CD4-positive, alpha-beta T cell (primary cell): ENCODE measurements at regions not wholly inside any gene's neighbourhood (a gene's known extent, or its start where the extent isn't known, plus 50 kb on each side); places are given as distances from the start of the nearest gene placed in this dataset.

Source experiments
- ATAC-seq: fragments of 200-7000 bp; cut with Tn5 transposase; one replicate; pipeline ENCODE4 v1.10.0; 2022; ENCODE audit warnings: mild to moderate bottlenecking; ENCODE audit not compliant: poor library complexity
- CTCF ChIA-PET: fragments of 350-600 bp; sonication (Branson Sonifier 250); formaldehyde crosslinking; loops from one replicate; lab custom pipeline; 2021; ENCODE audit warnings: antibody characterized with exemption, inconsistent platforms; lab: Charles Lee
- POLR2A ChIA-PET: fragments of 350-600 bp; sonication (Branson Sonifier 250); formaldehyde crosslinking; loops from one replicate; lab custom pipeline; 2021; ENCODE audit warnings: antibody characterized with exemption, inconsistent platforms; lab: Charles Lee
- DNase-seq, 14 experiments: peaks; one replicate each; pipeline ENCODE4 v3.0.0-alpha.2; 2013 to 2020; ENCODE audit warnings: mixed read lengths in 2 of 14
- H3K27ac ChIP-seq, 2 donors: one replicate each; pipeline versions ENCODE4 v1.5.1 to v1.7.0; 2013; ENCODE audit warnings: low read length in 2 of 2, low read depth in 1 of 2, mild to moderate bottlenecking in 1 of 2
- H3K27me3 ChIP-seq, 2 experiments: 1 replicate in 1 of 2; 2 replicates in 1 of 2; pipeline versions ENCODE4 v1.6.1 to v1.7.0; 2013; ENCODE audit warnings: low read length in 2 of 2, control low read depth in 1 of 2, mild to moderate bottlenecking in 1 of 2, moderate library complexity in 1 of 2; ENCODE audit not compliant: insufficient read depth in 2 of 2, control insufficient read depth in 1 of 2
- H3K36me3 ChIP-seq: one replicate; pipeline ENCODE4 v1.6.1; 2013; ENCODE audit warnings: low read length, control low read depth; ENCODE audit not compliant: insufficient read depth
- H3K4me1 ChIP-seq: one replicate; pipeline ENCODE4 v1.6.1; 2013; ENCODE audit warnings: low read length, control low read depth; ENCODE audit not compliant: insufficient read depth
- H3K4me3 ChIP-seq: one replicate; pipeline ENCODE4 v1.5.1; 2013; ENCODE audit warnings: mild to moderate bottlenecking, low read length, moderate library complexity
- H3K9me3 ChIP-seq, 2 experiments: 1 replicate in 1 of 2; 2 replicates in 1 of 2; pipeline versions ENCODE4 v1.6.1 to v1.7.0; 2013; ENCODE audit warnings: low read length in 2 of 2, mild to moderate bottlenecking in 2 of 2, control low read depth in 1 of 2, moderate library complexity in 1 of 2; ENCODE audit not compliant: control insufficient read depth in 1 of 2, insufficient read depth in 1 of 2
- H3K27ac Mint-ChIP-seq: one replicate; pipeline ENCODE4 v1.8.0; 2020; ENCODE audit warnings: mixed read lengths
- H3K27me3 Mint-ChIP-seq: one replicate; pipeline ENCODE4 v1.8.0; 2021; ENCODE audit warnings: mixed read lengths
- H3K36me3 Mint-ChIP-seq: one replicate; pipeline ENCODE4 v1.8.0; 2021; ENCODE audit warnings: low read depth, mixed read lengths
- H3K4me1 Mint-ChIP-seq: one replicate; pipeline ENCODE4 v1.8.0; 2021; ENCODE audit warnings: low read depth, mixed read lengths
- H3K4me3 Mint-ChIP-seq: one replicate; pipeline ENCODE4 v1.8.0; 2020; ENCODE audit warnings: mild to moderate bottlenecking, mixed read lengths
- H3K9me3 Mint-ChIP-seq: one replicate; pipeline ENCODE4 v1.8.0; 2020; ENCODE audit warnings: mixed read lengths
- CTCF ChIP-seq: fragments of 200-600 bp; IDR thresholded peaks from one replicate; pipeline ENCODE4 v1.8.0; 2022; ENCODE audit warnings: antibody characterized with exemption, mild to moderate bottlenecking
- intact Hi-C, 2 experiments: fragments of 100-400 bp; cut with DNase I in 1 of 2; cut with micrococcal nuclease in 1 of 2; formaldehyde crosslinking; loops; one replicate each; pipeline versions ENCODE4 v1.15.1 to v1.9.0; 2023 to 2025; cut with DNase I, micrococcal nuclease

- POLR2A ChIA-PET, result no interaction called here
- peaks cover 0 to 6% of the 10 kb centered on the region in 2 experiments for H3K9me3 ChIP-seq
These were observed 119.9 kb downstream of the SOX4 start for GRCh38 chr6:21713481-21713880.

GRCh38 chr6:21715180-21715579 is 121.6 kb downstream of the SOX4 start:
- Mint-ChIP-seq H3K9me3 (peaks cover 2% of the 10 kb centered on the region), H3K27me3 (no peaks in the 10 kb centered on the region), H3K4me3 (no peak overlapping the region), H3K27ac (no peak overlapping the region), H3K4me1 (no peaks in the 10 kb centered on the region), H3K36me3 (no peaks in the 10 kb centered on the region)
- no peak overlapping the region for H3K4me3 ChIP-seq
- H3K27ac ChIP-seq, result no peak overlapping the region
- no peak for ATAC-seq
- intact Hi-C loops, result no loop called here
- no peaks in the 10 kb centered on the region for H3K27me3 ChIP-seq
- ChIA-PET CTCF (no interaction called here), POLR2A (no interaction called here)
- no peaks in the 10 kb centered on the region for H3K36me3 ChIP-seq
- no peaks in the 10 kb centered on the region for H3K4me1 ChIP-seq
- DNase-seq, result no peak
- no peak for TF ChIP-seq CTCF
- H3K9me3 ChIP-seq, result peaks cover 0 to 6% of the 10 kb centered on the region in 2 experiments

More at GRCh38 chr6:21713481-21713880, 119.9 kb downstream of the SOX4 start:
- Histone ChIP-seq H3K36me3 (no peaks in the 10 kb centered on the region), H3K4me3 (no peak overlapping the region), H3K27me3 (no peaks in the 10 kb centered on the region), H3K27ac (no peak overlapping the region), H3K4me1 (no peaks in the 10 kb centered on the region)
- Mint-ChIP-seq H3K36me3 (no peaks in the 10 kb centered on the region), H3K27me3 (no peaks in the 10 kb centered on the region), H3K4me3 (no peak overlapping the region), H3K4me1 (no peaks in the 10 kb centered on the region), H3K9me3 (no peaks in the 10 kb centered on the region), H3K27ac (no peak overlapping the region)
- CTCF ChIA-PET, result no interaction called here
- ATAC-seq, result no peak
- intact Hi-C loops, result no loop called here
- TF ChIP-seq CTCF, result no peak
- no peak for DNase-seq

GRCh38 chr6:21722510-21722909 is 129.0 kb downstream of the SOX4 start:
- no peak for TF ChIP-seq CTCF
- H3K27me3 ChIP-seq, result no peaks in the 10 kb centered on the region
- H3K4me1 ChIP-seq, result no peaks in the 10 kb centered on the region
- DNase-seq, result no peak
- H3K9me3 Mint-ChIP-seq, result peaks cover 2% of the 10 kb centered on the region
- intact Hi-C loops, result no loop called here
- H3K4me1 Mint-ChIP-seq, result peaks cover 8% of the 10 kb centered on the region
- H3K27ac ChIP-seq, result no peak overlapping the region
- H3K9me3 ChIP-seq, result no peaks in the 10 kb centered on the region
- H3K4me3 Mint-ChIP-seq, result no peak overlapping the region
- ChIA-PET CTCF (interaction anchor here (0.6 kb wide), 1 partner anchor 13 kb away, joined by 3 read pairs; no protein-coding TSS in a partner anchor), POLR2A (no interaction called here)
- no peaks in the 10 kb centered on the region for H3K36me3 Mint-ChIP-seq
- H3K4me3 ChIP-seq, result no peak overlapping the region
- ATAC-seq, result no peak
- no peaks in the 10 kb centered on the region for H3K27me3 Mint-ChIP-seq
- peak overlapping the region; percentile 2 for H3K27ac Mint-ChIP-seq
- no peaks in the 10 kb centered on the region for H3K36me3 ChIP-seq
